Keratinocyte (primary cell): ENCODE measurements at regions not wholly inside any gene's neighbourhood (a gene's known extent, or its start where the extent isn't known, plus 50 kb on each side); places are given as distances from the start of the nearest gene placed in this dataset.

Experiments used
- DNase-seq: peaks from one replicate; pipeline ENCODE4 v3.0.0-alpha.2; 2011; ENCODE audit warnings: low read depth, missing footprints, low spot score
- FAIRE-seq: peaks from 2 replicates; lab custom pipeline; 2011; peaks lifted over from hg19 to GRCh38; lab: Jason Lieb, UNC
- H2AFZ ChIP-seq: 2 replicates; pipeline ENCODE4 v1.6.0; 2012; ENCODE audit warnings: low read length, control low read depth, inconsistent platforms; ENCODE audit not compliant: control insufficient read depth
- H3K27ac ChIP-seq: 2 replicates; pipeline ENCODE4 v1.5.1; 2011; ENCODE audit warnings: low read length; ENCODE audit not compliant: control insufficient read depth, insufficient read depth
- H3K27me3 ChIP-seq: 3 replicates; pipeline ENCODE4 v1.6.0; 2011; ENCODE audit warnings: low read length; ENCODE audit not compliant: control insufficient read depth, insufficient read depth; ENCODE audit errors: extremely low read depth
- H3K36me3 ChIP-seq, 2 experiments: 2 replicates in 1 of 2; 3 replicates in 1 of 2; pipeline ENCODE4 v1.5.1; 2011; ENCODE audit warnings: low read length in 2 of 2, mild to moderate bottlenecking in 1 of 2; ENCODE audit not compliant: control insufficient read depth in 2 of 2, insufficient read depth in 2 of 2; ENCODE audit errors: extremely low read depth in 1 of 2
- H3K4me1 ChIP-seq: 3 replicates; pipeline ENCODE4 v1.5.1; 2011; ENCODE audit warnings: low read length; ENCODE audit not compliant: control insufficient read depth, insufficient read depth; ENCODE audit errors: extremely low read depth
- H3K4me2 ChIP-seq: 3 replicates; pipeline ENCODE4 v1.6.0; 2011; ENCODE audit warnings: low read depth, low read length; ENCODE audit not compliant: control insufficient read depth, insufficient read depth; ENCODE audit errors: extremely low read depth
- H3K4me3 ChIP-seq, 3 experiments: fragments of 200-600 bp in 1 of 3; sonication (generic) in 1 of 3; 2 replicates in 2 of 3; 3 replicates in 1 of 3; pipeline ENCODE4 v1.5.1; 2011 to 2016; ENCODE audit warnings: low read length in 3 of 3, mild to moderate bottlenecking in 3 of 3, control low read depth in 2 of 3, inconsistent platforms in 1 of 3, low read depth in 1 of 3, mixed read lengths in 1 of 3, mixed run types in 1 of 3, moderate library complexity in 1 of 3; ENCODE audit not compliant: control insufficient read depth in 2 of 3, insufficient read depth in 2 of 3; ENCODE audit errors: extremely low read depth in 1 of 3
- H3K79me2 ChIP-seq: 2 replicates; pipeline ENCODE4 v1.6.0; 2012; ENCODE audit warnings: low read length; ENCODE audit not compliant: control insufficient read depth, insufficient read depth
- H3K9ac ChIP-seq: 3 replicates; pipeline ENCODE4 v1.6.0; 2011; ENCODE audit warnings: low read length; ENCODE audit not compliant: control insufficient read depth, insufficient read depth; ENCODE audit errors: extremely low read depth
- H3K9me1 ChIP-seq: 3 replicates; pipeline ENCODE4 v1.6.0; 2011; ENCODE audit warnings: low read length; ENCODE audit not compliant: control insufficient read depth, insufficient read depth; ENCODE audit errors: extremely low read depth
- H3K9me3 ChIP-seq: 2 replicates; pipeline ENCODE4 v1.5.1; 2012; ENCODE audit warnings: low read depth, low read length; ENCODE audit not compliant: control insufficient read depth
- H4K20me1 ChIP-seq: 3 replicates; pipeline ENCODE4 v1.6.0; 2011; ENCODE audit warnings: low read length; ENCODE audit not compliant: control insufficient read depth, insufficient read depth; ENCODE audit errors: extremely low read depth
- EZH2 ChIP-seq: IDR thresholded peaks from one replicate; pipeline ENCODE4 v1.6.1; 2012; ENCODE audit warnings: inconsistent platforms, mild to moderate bottlenecking, low read length, moderate library complexity
- dilution Hi-C: fragments of 300-500 bp; cut with MboI; formaldehyde crosslinking; loops from one replicate; pipeline ENCODE4 v1.7.0; 2020; ENCODE audit warnings: low sequenced_read_pairs; ENCODE audit not compliant: extremely low pct_ligation_motif_present
- TF ChIP-seq, protein P1 (sequence below), 3 experiments: IDR thresholded peaks in 1 of 3; conservative IDR thresholded peaks in 1 of 3; optimal IDR thresholded peaks in 1 of 3; 2 replicates in 2 of 3; 3 replicates in 1 of 3; pipeline versions ENCODE3 to v1.5.1; 2011; ENCODE audit warnings: low read length in 3 of 3, mild to moderate bottlenecking in 3 of 3, moderate library complexity in 2 of 3, control low read depth in 1 of 3, inconsistent platforms in 1 of 3; ENCODE audit not compliant: insufficient read depth in 2 of 3; ENCODE audit errors: extremely low read depth in 1 of 3

DNA sequence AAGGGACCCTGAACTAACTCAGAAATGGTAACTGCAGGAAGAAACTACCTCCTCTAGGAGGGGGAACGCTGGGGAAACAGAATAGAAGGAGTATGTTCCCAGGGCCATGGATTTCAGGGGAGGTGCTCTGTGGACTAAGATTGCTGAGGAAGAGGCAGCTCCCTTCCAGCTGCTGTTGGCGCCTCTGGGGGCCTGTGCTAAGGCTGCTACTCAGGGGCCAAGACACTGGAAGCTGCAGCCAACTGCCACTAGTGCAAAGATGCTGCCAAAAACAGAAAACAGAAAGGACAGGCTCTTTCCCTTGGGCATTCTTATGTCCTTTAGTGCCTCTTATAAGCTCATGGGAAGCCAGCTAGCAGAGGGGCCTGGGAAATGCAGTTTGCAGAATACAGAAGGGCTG lies 58.0 kb upstream of the SGIP1 start:
- Histone ChIP-seq H3K36me3 (no peaks in the 10 kb centered on the region), H3K4me2 (no peak overlapping the region), H3K9me1 (no peaks in the 10 kb centered on the region), H3K27ac (no peak overlapping the region), H3K9ac (no peak overlapping the region), H2AFZ (no peak overlapping the region), H4K20me1 (no peaks in the 10 kb centered on the region), H3K9me3 (no peaks in the 10 kb centered on the region), H3K4me1 (peaks cover 3% of the 10 kb centered on the region), H3K27me3 (no peaks in the 10 kb centered on the region), H3K79me2 (no peaks in the 10 kb centered on the region), H3K4me3 (no peak overlapping the region)
- DNase-seq (no peak), FAIRE-seq (no peak)
- TF ChIP-seq, protein P1, sequence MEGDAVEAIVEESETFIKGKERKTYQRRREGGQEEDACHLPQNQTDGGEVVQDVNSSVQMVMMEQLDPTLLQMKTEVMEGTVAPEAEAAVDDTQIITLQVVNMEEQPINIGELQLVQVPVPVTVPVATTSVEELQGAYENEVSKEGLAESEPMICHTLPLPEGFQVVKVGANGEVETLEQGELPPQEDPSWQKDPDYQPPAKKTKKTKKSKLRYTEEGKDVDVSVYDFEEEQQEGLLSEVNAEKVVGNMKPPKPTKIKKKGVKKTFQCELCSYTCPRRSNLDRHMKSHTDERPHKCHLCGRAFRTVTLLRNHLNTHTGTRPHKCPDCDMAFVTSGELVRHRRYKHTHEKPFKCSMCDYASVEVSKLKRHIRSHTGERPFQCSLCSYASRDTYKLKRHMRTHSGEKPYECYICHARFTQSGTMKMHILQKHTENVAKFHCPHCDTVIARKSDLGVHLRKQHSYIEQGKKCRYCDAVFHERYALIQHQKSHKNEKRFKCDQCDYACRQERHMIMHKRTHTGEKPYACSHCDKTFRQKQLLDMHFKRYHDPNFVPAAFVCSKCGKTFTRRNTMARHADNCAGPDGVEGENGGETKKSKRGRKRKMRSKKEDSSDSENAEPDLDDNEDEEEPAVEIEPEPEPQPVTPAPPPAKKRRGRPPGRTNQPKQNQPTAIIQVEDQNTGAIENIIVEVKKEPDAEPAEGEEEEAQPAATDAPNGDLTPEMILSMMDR (optimal IDR thresholded peaks at IDR 0.05 in 1 of 3, IDR thresholded peaks at IDR 0.05 in 1 of 3, conservative IDR thresholded peaks at IDR 0.05 in 1 of 3; ENCODE audit: extremely low read depth in 1 of 3, insufficient read depth in 2 of 3, low read length in 3 of 3), result no peak
- no peak for TF ChIP-seq EZH2
- dilution Hi-C loops, result no loop called here

DNA sequence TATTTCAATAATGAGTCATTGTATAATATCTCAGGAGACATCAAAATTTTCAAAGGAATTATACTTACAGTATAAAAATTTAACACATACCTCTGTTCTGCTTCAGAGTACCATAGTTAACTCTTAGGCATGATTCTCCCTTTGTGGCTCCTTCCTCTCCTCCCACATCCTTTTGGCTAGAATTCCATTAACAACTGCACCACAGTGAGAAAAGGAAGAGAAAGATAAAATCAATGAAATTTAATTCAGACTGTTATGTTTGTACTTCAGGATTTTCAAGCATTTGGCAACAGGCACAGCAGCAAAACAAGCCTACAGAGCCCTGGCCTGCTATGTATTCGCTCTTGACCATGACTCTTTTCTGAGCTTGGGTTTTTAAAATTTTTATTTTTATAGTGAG lies 57.2 kb upstream of the SGIP1 start:
- no peaks in the 10 kb centered on the region for H3K27me3 ChIP-seq
- dilution Hi-C loops, result no loop called here
- DNase-seq (no peak), FAIRE-seq (no peak)
- H3K4me1 ChIP-seq, result peaks cover 3% of the 10 kb centered on the region
- H3K9me1 ChIP-seq, result no peaks in the 10 kb centered on the region
- H3K79me2 ChIP-seq, result no peaks in the 10 kb centered on the region
- no peak overlapping the region for H3K4me2 ChIP-seq
- H4K20me1 ChIP-seq, result no peaks in the 10 kb centered on the region
- no peak overlapping the region for H3K4me3 ChIP-seq
- H3K36me3 ChIP-seq, result no peaks in the 10 kb centered on the region
- H3K27ac ChIP-seq, result no peak overlapping the region
- H3K9me3 ChIP-seq, result no peaks in the 10 kb centered on the region
- H3K9ac ChIP-seq, result no peak overlapping the region
- no peak overlapping the region for H2AFZ ChIP-seq
- no peak for TF ChIP-seq EZH2
- TF ChIP-seq, protein P1 (optimal IDR thresholded peaks at IDR 0.05 in 1 of 3, IDR thresholded peaks at IDR 0.05 in 1 of 3, conservative IDR thresholded peaks at IDR 0.05 in 1 of 3; ENCODE audit: extremely low read depth in 1 of 3, insufficient read depth in 2 of 3, low read length in 3 of 3), result no peak
